Ectodermal cell (in vitro differentiated cells): ENCODE measurements at regions not wholly inside any gene's neighbourhood (a gene's known extent, or its start where the extent isn't known, plus 50 kb on each side); places are given as distances from the start of the nearest gene placed in this dataset.

Experiments used
- H3K27ac ChIP-seq: 2 replicates; pipeline ENCODE4 v1.7.0; 2013; ENCODE audit warnings: mild to moderate bottlenecking, low read depth, low read length; ENCODE audit not compliant: insufficient read depth, poor library complexity, severe bottlenecking
- H3K27me3 ChIP-seq: 2 replicates; pipeline ENCODE4 v1.7.0; 2013; ENCODE audit warnings: mild to moderate bottlenecking, low read length; ENCODE audit not compliant: insufficient read depth, control insufficient read depth, poor library complexity, severe bottlenecking
- H3K36me3 ChIP-seq: one replicate; pipeline ENCODE4 v1.7.0; 2013; ENCODE audit warnings: low read length; ENCODE audit not compliant: control insufficient read depth, insufficient read depth
- H3K4me1 ChIP-seq: one replicate; pipeline ENCODE4 v1.7.0; 2013; ENCODE audit warnings: low read length; ENCODE audit not compliant: control insufficient read depth, insufficient read depth
- H3K4me3 ChIP-seq: 2 replicates; pipeline ENCODE4 v1.7.0; 2013; ENCODE audit warnings: low read depth, low read length, control low read depth; ENCODE audit not compliant: insufficient read depth
- H3K9me3 ChIP-seq: 2 replicates; pipeline ENCODE4 v1.7.0; 2013; ENCODE audit warnings: mild to moderate bottlenecking, low read length, moderate library complexity; ENCODE audit not compliant: control insufficient read depth
- WGBS, 2 experiments: methylation state at CpG; one replicate each; pipeline ENCODE4 v1.1.7; 2013; ENCODE audit warnings: missing lambda C conversion rate in 2 of 2; 5-methylcytosine and 5-hydroxymethylcytosine counted together

- Histone ChIP-seq H3K27ac (no peak overlapping the region), H3K4me3 (no peak overlapping the region), H3K9me3 (no peaks in the 10 kb centered on the region), H3K4me1 (no peaks in the 10 kb centered on the region), H3K27me3 (no peaks in the 10 kb centered on the region), H3K36me3 (no peaks in the 10 kb centered on the region)
- 91 to 98% methylated on average over 2 to 3 of the region's 3 CpGs for WGBS, 2 experiments
Measured at GRCh38 chr10:10128387-10128786, 889.3 kb upstream of the CELF2 start.

- Histone ChIP-seq H3K4me1 (no peaks in the 10 kb centered on the region), H3K9me3 (no peaks in the 10 kb centered on the region), H3K36me3 (no peaks in the 10 kb centered on the region), H3K27ac (no peak overlapping the region), H3K27me3 (no peaks in the 10 kb centered on the region), H3K4me3 (no peak overlapping the region)
- 100% methylated on average over 1 of the region's 2 CpGs; no CpG with 5 or more reads in 1 of the 2 experiments for WGBS, 2 experiments
Measured at GRCh38 chr10:10130686-10131085, 887.0 kb upstream of the CELF2 start.

- no peaks in the 10 kb centered on the region for H3K27me3 ChIP-seq
- no peaks in the 10 kb centered on the region for H3K9me3 ChIP-seq
- H3K4me1 ChIP-seq = no peaks in the 10 kb centered on the region
- no peaks in the 10 kb centered on the region for H3K36me3 ChIP-seq
- no peak overlapping the region for H3K27ac ChIP-seq
- H3K4me3 ChIP-seq = no peak overlapping the region
- 79 to 93% methylated on average over 1 of the region's 1 CpG for WGBS, 2 experiments
Measured at GRCh38 chr10:10132009-10132408, 885.7 kb upstream of the CELF2 start.

- Histone ChIP-seq H3K4me1 (no peaks in the 10 kb centered on the region), H3K27me3 (no peaks in the 10 kb centered on the region), H3K36me3 (no peaks in the 10 kb centered on the region), H3K9me3 (no peaks in the 10 kb centered on the region), H3K27ac (no peak overlapping the region), H3K4me3 (no peak overlapping the region)
- 70 to 79% methylated on average over 1 of the region's 1 CpG for WGBS, 2 experiments
Measured at GRCh38 chr10:10133281-10133680, 884.4 kb upstream of the CELF2 start.

GRCh38 chr10:10138685-10139084, 879.0 kb upstream of the CELF2 start:
- Histone ChIP-seq H3K27ac (no peak overlapping the region), H3K4me1 (no peaks in the 10 kb centered on the region), H3K36me3 (no peaks in the 10 kb centered on the region), H3K4me3 (no peak overlapping the region), H3K9me3 (no peaks in the 10 kb centered on the region), H3K27me3 (no peaks in the 10 kb centered on the region)
- WGBS, 2 experiments = 88 to 100% methylated on average over 2 of the region's 2 CpGs

GRCh38 chr10:10141782-10142382, 875.8 kb upstream of the CELF2 start:
- Histone ChIP-seq H3K27ac (no peak overlapping the region), H3K27me3 (no peaks in the 10 kb centered on the region), H3K4me3 (no peak overlapping the region), H3K36me3 (no peaks in the 10 kb centered on the region), H3K9me3 (no peaks in the 10 kb centered on the region), H3K4me1 (no peaks in the 10 kb centered on the region)
- 67 to 74% methylated on average over 3 to 4 of the region's 4 CpGs for WGBS, 2 experiments

- Histone ChIP-seq H3K4me3 (no peak overlapping the region), H3K9me3 (no peaks in the 10 kb centered on the region), H3K4me1 (no peaks in the 10 kb centered on the region), H3K36me3 (no peaks in the 10 kb centered on the region), H3K27me3 (no peaks in the 10 kb centered on the region), H3K27ac (no peak overlapping the region)
- 88 to 93% methylated on average over 3 to 4 of the region's 4 CpGs for WGBS, 2 experiments
Measured at GRCh38 chr10:10146604-10147003, 871.1 kb upstream of the CELF2 start.

- H3K36me3 ChIP-seq = no peaks in the 10 kb centered on the region
- H3K27me3 ChIP-seq = no peaks in the 10 kb centered on the region
- no peak overlapping the region for H3K4me3 ChIP-seq
- H3K27ac ChIP-seq = no peak overlapping the region
- WGBS, 2 experiments = 100% methylated on average over 1 of the region's 1 CpG; no CpG with 5 or more reads in 1 of the 2 experiments
- no peaks in the 10 kb centered on the region for H3K4me1 ChIP-seq
- no peaks in the 10 kb centered on the region for H3K9me3 ChIP-seq
Measured at GRCh38 chr10:10149899-10150298, 867.8 kb upstream of the CELF2 start.

- Histone ChIP-seq H3K4me3 (no peak overlapping the region), H3K9me3 (no peaks in the 10 kb centered on the region), H3K27ac (no peak overlapping the region), H3K36me3 (no peaks in the 10 kb centered on the region), H3K4me1 (no peaks in the 10 kb centered on the region), H3K27me3 (no peaks in the 10 kb centered on the region)
- 92 to 93% methylated on average over 7 of the region's 7 CpGs for WGBS, 2 experiments
Measured at GRCh38 chr10:10156917-10157600, 860.6 kb upstream of the CELF2 start.

GRCh38 chr10:10160821-10161312, 856.8 kb upstream of the CELF2 start:
- WGBS, 2 experiments = 92 to 93% methylated on average over 27 of the region's 27 CpGs
- Histone ChIP-seq H3K4me3 (no peak overlapping the region), H3K36me3 (no peaks in the 10 kb centered on the region), H3K27ac (no peak overlapping the region), H3K4me1 (no peaks in the 10 kb centered on the region), H3K9me3 (no peaks in the 10 kb centered on the region), H3K27me3 (no peaks in the 10 kb centered on the region)
